C4-2B (cell line): ENCODE measurements at regions not wholly inside any gene's neighbourhood (a gene's known extent, or its start where the extent isn't known, plus 50 kb on each side); places are given as distances from the start of the nearest gene placed in this dataset.
"Not testable (repeated sequence)": the region's sequence is repeated elsewhere in the genome, so short reads cannot be mapped to it uniquely, and the experiment has no call there.

Source experiments
- CTCF ChIP-seq: fragments of 450-650 bp; conservative IDR thresholded peaks from 2 replicates; pipeline ENCODE4 v1.5.1; 2017; ENCODE audit warnings: mild to moderate bottlenecking
- ZFX ChIP-seq: fragments of 450-650 bp; IDR thresholded peaks from 2 replicates; pipeline ENCODE4 v1.6.1; 2017

- TF ChIP-seq CTCF, ZFX: not testable (repeated sequence)
Measured at GRCh38 chr6:68160812-68161211, 474.3 kb upstream of the ADGRB3 start.
